B cell (primary cell): ENCODE measurements at regions not wholly inside any gene's neighbourhood (a gene's known extent, or its start where the extent isn't known, plus 50 kb on each side); places are given as distances from the start of the nearest gene placed in this dataset.

ENCODE experiments used
- ATAC-seq: fragments of 200-7000 bp; cut with Tn5 transposase; one replicate; pipeline ENCODE4 v1.10.0; 2021; ENCODE audit warnings: low read depth, mild to moderate bottlenecking, moderate number of reproducible peaks, moderate library complexity
- CTCF ChIA-PET: fragments of 350-600 bp; sonication (Branson Sonifier 250); formaldehyde crosslinking; loops from one replicate; lab custom pipeline; 2021; ENCODE audit warnings: antibody characterized with exemption, inconsistent platforms; lab: Charles Lee
- POLR2A ChIA-PET: fragments of 350-600 bp; sonication (Branson Sonifier 250); formaldehyde crosslinking; loops from one replicate; lab custom pipeline; 2021; ENCODE audit warnings: antibody characterized with exemption; lab: Charles Lee
- DNase-seq: peaks from one replicate; pipeline ENCODE4 v3.0.0; 2013
- H2AFZ ChIP-seq: 2 replicates; pipeline ENCODE4 v1.6.1; 2012; ENCODE audit warnings: mild to moderate bottlenecking, low read depth, low read length; ENCODE audit not compliant: insufficient read depth, poor library complexity, severe bottlenecking
- H3K27ac ChIP-seq, 2 donors: 1 replicate in 1 of 2; 2 replicates in 1 of 2; pipeline ENCODE4 v1.5.1; 2012 to 2013; ENCODE audit warnings: low read length in 2 of 2, mild to moderate bottlenecking in 2 of 2, moderate library complexity in 1 of 2
- H3K27me3 ChIP-seq, 4 experiments: fragments of 200-600 bp in 1 of 4; sonication (generic) in 1 of 4; replicated peaks in 1 of 4; 1 replicate in 2 of 4; 2 replicates in 2 of 4; pipeline versions ENCODE4 v1.6.1 to v1.7.0; 2013 to 2016; ENCODE audit warnings: low read length in 3 of 4, mild to moderate bottlenecking in 2 of 4, mixed read lengths in 1 of 4, moderate library complexity in 1 of 4; ENCODE audit not compliant: insufficient read depth in 4 of 4, control insufficient read depth in 3 of 4; ENCODE audit errors: control extremely low read depth in 1 of 4
- H3K36me3 ChIP-seq, 2 experiments: replicated peaks in 1 of 2; 1 replicate in 1 of 2; 2 replicates in 1 of 2; pipeline versions ENCODE4 v1.6.1 to v1.7.1; 2013; ENCODE audit warnings: low read length in 1 of 2; ENCODE audit not compliant: insufficient read depth in 2 of 2, control insufficient read depth in 1 of 2; ENCODE audit errors: control extremely low read depth in 1 of 2, extremely low read depth in 1 of 2
- H3K4me1 ChIP-seq, 2 donors: fragments of 200-600 bp in 1 of 2; sonication (generic) in 1 of 2; 1 replicate in 1 of 2; 2 replicates in 1 of 2; pipeline versions ENCODE4 v1.5.1 to v1.6.1; 2013 to 2017; ENCODE audit warnings: low read length in 2 of 2; ENCODE audit not compliant: control insufficient read depth in 2 of 2, insufficient read depth in 2 of 2
- H3K4me2 ChIP-seq: replicated peaks from 2 replicates; pipeline ENCODE3; 2012; ENCODE audit warnings: mild to moderate bottlenecking, low read depth, low read length; ENCODE audit not compliant: poor library complexity, severe bottlenecking
- H3K4me3 ChIP-seq, 5 experiments: fragments of 200-600 bp in 1 of 5; sonication (generic) in 1 of 5; 1 replicate in 3 of 5; 2 replicates in 2 of 5; pipeline versions ENCODE4 v1.5.1 to v1.7.0; 2011 to 2016; ENCODE audit warnings: low read length in 4 of 5, mild to moderate bottlenecking in 4 of 5, low read depth in 2 of 5, control low read depth in 1 of 5, moderate library complexity in 1 of 5; ENCODE audit not compliant: insufficient read depth in 1 of 5; ENCODE audit errors: control extremely low read depth in 1 of 5, extremely low read depth in 1 of 5
- H3K79me2 ChIP-seq: fragments of 200-600 bp; sonication (generic); one replicate; pipeline ENCODE4 v1.6.0; 2016; ENCODE audit warnings: low read length; ENCODE audit not compliant: control insufficient read depth, insufficient read depth
- H3K9ac ChIP-seq: fragments of 200-600 bp; sonication (generic); 2 replicates; pipeline ENCODE4 v1.6.1; 2017; ENCODE audit warnings: mild to moderate bottlenecking, low read length, moderate library complexity
- H3K9me3 ChIP-seq, 3 donors: one replicate each; pipeline versions ENCODE4 v1.6.1 to v1.7.1; 2013; ENCODE audit warnings: low read length in 2 of 3; ENCODE audit not compliant: control insufficient read depth in 2 of 3, insufficient read depth in 1 of 3; ENCODE audit errors: control extremely low read depth in 1 of 3
- H4K20me1 ChIP-seq: 2 replicates; pipeline ENCODE4 v1.6.0; 2012; ENCODE audit warnings: mild to moderate bottlenecking, low read length; ENCODE audit not compliant: insufficient read depth, control insufficient read depth, poor library complexity, severe bottlenecking
- H3K27ac Mint-ChIP-seq: one replicate; pipeline ENCODE4 v1.8.0; 2021; ENCODE audit warnings: mixed read lengths
- H3K27me3 Mint-ChIP-seq: one replicate; pipeline ENCODE4 v1.8.0; 2021; ENCODE audit warnings: mixed read lengths
- H3K4me1 Mint-ChIP-seq: one replicate; pipeline ENCODE4 v1.8.0; 2021; ENCODE audit warnings: mixed read lengths
- H3K4me3 Mint-ChIP-seq: one replicate; pipeline ENCODE4 v1.8.0; 2021; ENCODE audit warnings: mixed read lengths
- H3K9me3 Mint-ChIP-seq: one replicate; pipeline ENCODE4 v1.8.0; 2022; ENCODE audit warnings: mixed read lengths; ENCODE audit not compliant: insufficient read depth
- CTCF ChIP-seq: fragments of 200-600 bp; IDR thresholded peaks from one replicate; pipeline ENCODE4 v1.8.0; 2022; ENCODE audit warnings: antibody characterized with exemption, mild to moderate bottlenecking
- EZH2 ChIP-seq: IDR thresholded peaks from 2 replicates; pipeline ENCODE4 v1.6.1; 2012; ENCODE audit warnings: borderline replicate concordance, low read depth, mild to moderate bottlenecking, moderate library complexity, low read length; ENCODE audit not compliant: insufficient read depth, poor library complexity, severe bottlenecking
- WGBS: methylation state at CpG from one replicate; pipeline ENCODE4 v1.1.5; 2013; ENCODE audit warnings: missing lambda C conversion rate; ENCODE audit not compliant: insufficient coverage; 5-methylcytosine and 5-hydroxymethylcytosine counted together
- intact Hi-C: fragments of 100-400 bp; cut with micrococcal nuclease; formaldehyde crosslinking; loops from one replicate; pipeline ENCODE4 v1.10.0; 2022

GRCh38 chr13:109281017-109281902 is 505.1 kb downstream of the IRS2 start:
- no peaks in the 10 kb centered on the region for H3K79me2 ChIP-seq
- no peaks in the 10 kb centered on the region for H3K36me3 ChIP-seq
- H3K9ac ChIP-seq = no peak overlapping the region
- H3K27me3 Mint-ChIP-seq = no peaks in the 10 kb centered on the region
- ATAC-seq (no peak), DNase-seq (no peak)
- H3K27ac Mint-ChIP-seq = no peak overlapping the region
- H3K4me3 Mint-ChIP-seq = no peak overlapping the region
- H3K9me3 ChIP-seq = no peaks in the 10 kb centered on the region
- ChIA-PET CTCF (no interaction called here), POLR2A (no interaction called here)
- H4K20me1 ChIP-seq = no peaks in the 10 kb centered on the region
- intact Hi-C loops = no loop called here
- H3K4me3 ChIP-seq = no peak overlapping the region
- H3K4me2 ChIP-seq = no peak overlapping the region
- no peak overlapping the region for H2AFZ ChIP-seq
- TF ChIP-seq EZH2 (no peak), CTCF (no peak)
- H3K9me3 Mint-ChIP-seq = no peaks in the 10 kb centered on the region
- WGBS = 84% methylated on average over 8 of the region's 11 CpGs
- H3K27me3 ChIP-seq = no peaks in the 10 kb centered on the region
- no peaks in the 10 kb centered on the region for H3K4me1 Mint-ChIP-seq
- no peak overlapping the region for H3K27ac ChIP-seq
- no peaks in the 10 kb centered on the region for H3K4me1 ChIP-seq

GRCh38 chr13:109276261-109276660 is 510.1 kb downstream of the IRS2 start:
- Mint-ChIP-seq H3K4me3 (no peak overlapping the region), H3K9me3 (no peaks in the 10 kb centered on the region), H3K4me1 (no peaks in the 10 kb centered on the region), H3K27me3 (no peaks in the 10 kb centered on the region), H3K27ac (no peak overlapping the region)
- 97% methylated on average over 3 of the region's 4 CpGs for WGBS
- H2AFZ ChIP-seq = no peak overlapping the region
- POLR2A ChIA-PET = no interaction called here
- no peak overlapping the region for H3K4me3 ChIP-seq
- no peaks in the 10 kb centered on the region for H3K9me3 ChIP-seq
- no peaks in the 10 kb centered on the region for H3K4me1 ChIP-seq
- ATAC-seq (no peak), DNase-seq (no peak)
- H3K79me2 ChIP-seq = no peaks in the 10 kb centered on the region
- H3K27me3 ChIP-seq = no peaks in the 10 kb centered on the region
- no peaks in the 10 kb centered on the region for H3K36me3 ChIP-seq
- no peak overlapping the region for H3K4me2 ChIP-seq
- intact Hi-C loops = no loop called here
- no peaks in the 10 kb centered on the region for H4K20me1 ChIP-seq
- H3K27ac ChIP-seq = no peak overlapping the region
- H3K9ac ChIP-seq = no peak overlapping the region
- no peak for TF ChIP-seq CTCF
- TF ChIP-seq EZH2 = no peak
- CTCF ChIA-PET = no interaction called here
